Peyer's patch (tissue), 4 donors: ENCODE measurements at regions not wholly inside any gene's neighbourhood (a gene's known extent, or its start where the extent isn't known, plus 50 kb on each side); places are given as distances from the start of the nearest gene placed in this dataset.

Experiments used
- CTCF ChIP-seq, 6 experiments: fragments of 450-650 bp in 4 of 6; fragments of 200-600 bp in 2 of 6; sonication (generic) in 1 of 6; IDR thresholded peaks; one replicate each; pipeline ENCODE4 v1.5.1; 2017 to 2019; ENCODE audit warnings: antibody characterized with exemption in 6 of 6, mild to moderate bottlenecking in 3 of 6, moderate library complexity in 1 of 6
- POLR2A ChIP-seq, 2 donors: fragments of 450-650 bp; IDR thresholded peaks; one replicate each; pipeline ENCODE4 v1.5.1; 2017; ENCODE audit warnings: antibody characterized with exemption in 2 of 2, mild to moderate bottlenecking in 2 of 2, moderate library complexity in 2 of 2

GRCh38 chr13:24068472-24068871, 92.0 kb upstream of the SPATA13 start:
- TF ChIP-seq CTCF (IDR thresholded peaks at IDR 0.05) (no peak), POLR2A (IDR thresholded peaks at IDR 0.05) (no peak)
